ENCODE measurements at regions not wholly inside any gene's neighbourhood (a gene's known extent, or its start where the extent isn't known, plus 50 kb on each side); places are given as distances from the start of the nearest gene placed in this dataset.
"Not testable (repeated sequence)": the region's sequence is repeated elsewhere in the genome, so short reads cannot be mapped to it uniquely, and the experiment has no call there.

- not testable (repeated sequence) for H3K27ac ChIP-seq (ENCODE audit: low read depth, low read length); H3K79me2 ChIP-seq (ENCODE audit: control insufficient read depth, insufficient read depth, low read length, unreplicated experiment); H3K4me1 ChIP-seq (ENCODE audit: control insufficient read depth, insufficient read depth, low read length, unreplicated experiment); H3K4me3 ChIP-seq (ENCODE audit: low read depth, low read length); H3K36me3 ChIP-seq (ENCODE audit: insufficient read depth, low read length); H2AFZ ChIP-seq (ENCODE audit: low read length, unreplicated experiment)
- peaks cover 32% of the 10 kb centered on the region for H3K27me3 ChIP-seq (ENCODE audit: insufficient read depth, low read length)
These were observed 235.8 kb upstream of the NOCT start for GRCh38 chr4:138779761-138780160.

- no peaks in the 10 kb centered on the region for H3K36me3 ChIP-seq (ENCODE audit: insufficient read depth, low read length)
- no peaks in the 10 kb centered on the region for H3K4me1 ChIP-seq (ENCODE audit: control insufficient read depth, insufficient read depth, low read length, unreplicated experiment)
- no peak overlapping the region for H3K27ac ChIP-seq (ENCODE audit: low read depth, low read length)
- H3K27me3 ChIP-seq (ENCODE audit: insufficient read depth, low read length): peaks cover 39% of the 10 kb centered on the region
- no peak overlapping the region for H2AFZ ChIP-seq (ENCODE audit: low read length, unreplicated experiment)
- no peaks in the 10 kb centered on the region for H3K79me2 ChIP-seq (ENCODE audit: control insufficient read depth, insufficient read depth, low read length, unreplicated experiment)
- H3K4me3 ChIP-seq (ENCODE audit: low read depth, low read length): no peak overlapping the region
These were observed 239.7 kb upstream of the NOCT start for GRCh38 chr4:138775890-138776289.

DNA sequence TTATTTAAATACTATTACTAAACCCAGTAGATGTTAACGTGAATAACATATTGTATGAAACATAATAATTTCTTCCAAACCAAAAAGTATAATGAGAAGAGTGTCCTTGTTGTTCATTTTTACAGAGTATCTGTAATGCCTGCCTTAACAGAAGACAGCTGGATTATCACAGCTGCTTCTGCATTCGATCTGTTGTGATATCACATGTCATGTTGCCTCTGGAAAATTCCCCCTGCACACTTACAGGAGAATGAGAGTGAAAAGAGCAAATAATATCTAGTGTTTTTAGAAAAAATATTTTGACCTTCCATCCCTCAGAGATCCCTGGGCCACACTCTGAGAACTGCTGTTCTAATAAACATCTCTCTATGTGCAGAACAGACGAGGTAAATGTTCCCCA, 240.1 kb upstream of the NOCT start:
- Histone ChIP-seq H3K36me3 (ENCODE audit: insufficient read depth, low read length) (no peaks in the 10 kb centered on the region), H3K27ac (ENCODE audit: low read depth, low read length) (no peak overlapping the region), H2AFZ (ENCODE audit: low read length, unreplicated experiment) (no peak overlapping the region), H3K79me2 (ENCODE audit: control insufficient read depth, insufficient read depth, low read length, unreplicated experiment) (no peaks in the 10 kb centered on the region), H3K4me1 (ENCODE audit: control insufficient read depth, insufficient read depth, low read length, unreplicated experiment) (no peaks in the 10 kb centered on the region), H3K4me3 (ENCODE audit: low read depth, low read length) (no peak overlapping the region), H3K27me3 (ENCODE audit: insufficient read depth, low read length) (peaks cover 42% of the 10 kb centered on the region)

GRCh38 chr4:138774940-138775339, 240.6 kb upstream of the NOCT start:
- Histone ChIP-seq H3K79me2 (ENCODE audit: control insufficient read depth, insufficient read depth, low read length, unreplicated experiment) (no peaks in the 10 kb centered on the region), H2AFZ (ENCODE audit: low read length, unreplicated experiment) (no peak overlapping the region), H3K27ac (ENCODE audit: low read depth, low read length) (no peak overlapping the region)

DNA sequence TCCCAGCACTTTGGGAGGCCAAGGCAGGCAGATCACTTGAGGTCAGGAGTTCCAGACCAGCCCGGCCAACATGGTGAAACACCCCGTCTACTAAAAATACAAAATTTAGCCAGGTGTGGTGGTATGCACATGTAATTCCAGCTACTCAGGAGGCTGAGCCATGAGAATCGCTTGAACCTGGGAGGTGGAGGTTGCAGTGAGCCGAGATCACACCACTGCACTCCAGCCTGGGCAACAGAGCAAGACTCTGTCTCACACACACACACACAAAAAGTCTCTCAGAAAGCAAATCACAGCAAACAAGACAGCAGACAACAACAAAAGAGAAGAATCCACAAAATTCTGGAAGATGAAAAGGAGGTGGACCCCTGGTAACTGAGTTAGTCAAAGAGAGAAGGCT, 241.5 kb upstream of the NOCT start:
- H3K4me1 ChIP-seq (ENCODE audit: control insufficient read depth, insufficient read depth, low read length, unreplicated experiment); H3K4me3 ChIP-seq (ENCODE audit: low read depth, low read length); H2AFZ ChIP-seq (ENCODE audit: low read length, unreplicated experiment); H3K79me2 ChIP-seq (ENCODE audit: control insufficient read depth, insufficient read depth, low read length, unreplicated experiment); H3K27ac ChIP-seq (ENCODE audit: low read depth, low read length); H3K36me3 ChIP-seq (ENCODE audit: insufficient read depth, low read length): not testable (repeated sequence)
- H3K27me3 ChIP-seq (ENCODE audit: insufficient read depth, low read length): peaks cover 42% of the 10 kb centered on the region

More at GRCh38 chr4:138774940-138775339, 240.6 kb upstream of the NOCT start:
- peaks cover 42% of the 10 kb centered on the region for H3K27me3 ChIP-seq (ENCODE audit: insufficient read depth, low read length)
- H3K4me1 ChIP-seq (ENCODE audit: control insufficient read depth, insufficient read depth, low read length, unreplicated experiment): no peaks in the 10 kb centered on the region
- no peaks in the 10 kb centered on the region for H3K36me3 ChIP-seq (ENCODE audit: insufficient read depth, low read length)
- H3K4me3 ChIP-seq (ENCODE audit: low read depth, low read length): no peak overlapping the region

- H3K4me1 ChIP-seq (ENCODE audit: control insufficient read depth, insufficient read depth, low read length, unreplicated experiment): no peaks in the 10 kb centered on the region
- H3K27me3 ChIP-seq (ENCODE audit: insufficient read depth, low read length): peaks cover 47% of the 10 kb centered on the region
- H3K27ac ChIP-seq (ENCODE audit: low read depth, low read length): no peak overlapping the region
- no peaks in the 10 kb centered on the region for H3K36me3 ChIP-seq (ENCODE audit: insufficient read depth, low read length)
- no peak overlapping the region for H3K4me3 ChIP-seq (ENCODE audit: low read depth, low read length)
- H3K79me2 ChIP-seq (ENCODE audit: control insufficient read depth, insufficient read depth, low read length, unreplicated experiment): no peaks in the 10 kb centered on the region
- H2AFZ ChIP-seq (ENCODE audit: low read length, unreplicated experiment): no peak overlapping the region
These were observed 242.3 kb upstream of the NOCT start for GRCh38 chr4:138773321-138773720.

GRCh38 chr4:138772366-138772765, 243.2 kb upstream of the NOCT start:
- no peaks in the 10 kb centered on the region for H3K79me2 ChIP-seq (ENCODE audit: control insufficient read depth, insufficient read depth, low read length, unreplicated experiment)
- no peaks in the 10 kb centered on the region for H3K36me3 ChIP-seq (ENCODE audit: insufficient read depth, low read length)
- H3K4me1 ChIP-seq (ENCODE audit: control insufficient read depth, insufficient read depth, low read length, unreplicated experiment): no peaks in the 10 kb centered on the region
- H3K27ac ChIP-seq (ENCODE audit: low read depth, low read length): no peak overlapping the region
- H3K4me3 ChIP-seq (ENCODE audit: low read depth, low read length): no peak overlapping the region
- no peak overlapping the region for H2AFZ ChIP-seq (ENCODE audit: low read length, unreplicated experiment)
- H3K27me3 ChIP-seq (ENCODE audit: insufficient read depth, low read length): peaks cover 39% of the 10 kb centered on the region

GRCh38 chr4:138770818-138771217, 244.8 kb upstream of the NOCT start:
- Histone ChIP-seq H3K4me1 (ENCODE audit: control insufficient read depth, insufficient read depth, low read length, unreplicated experiment) (no peaks in the 10 kb centered on the region), H3K36me3 (ENCODE audit: insufficient read depth, low read length) (no peaks in the 10 kb centered on the region), H3K27ac (ENCODE audit: low read depth, low read length) (no peak overlapping the region), H3K27me3 (ENCODE audit: insufficient read depth, low read length) (peaks cover 32% of the 10 kb centered on the region), H2AFZ (ENCODE audit: low read length, unreplicated experiment) (no peak overlapping the region), H3K79me2 (ENCODE audit: control insufficient read depth, insufficient read depth, low read length, unreplicated experiment) (no peaks in the 10 kb centered on the region), H3K4me3 (ENCODE audit: low read depth, low read length) (no peak overlapping the region)

GRCh38 chr4:138766332-138766731, 249.2 kb upstream of the NOCT start:
- Histone ChIP-seq H3K36me3 (ENCODE audit: insufficient read depth, low read length) (no peaks in the 10 kb centered on the region), H2AFZ (ENCODE audit: low read length, unreplicated experiment) (no peak overlapping the region), H3K4me1 (ENCODE audit: control insufficient read depth, insufficient read depth, low read length, unreplicated experiment) (no peaks in the 10 kb centered on the region), H3K27ac (ENCODE audit: low read depth, low read length) (no peak overlapping the region), H3K27me3 (ENCODE audit: insufficient read depth, low read length) (peaks cover 36% of the 10 kb centered on the region), H3K79me2 (ENCODE audit: control insufficient read depth, insufficient read depth, low read length, unreplicated experiment) (no peaks in the 10 kb centered on the region), H3K4me3 (ENCODE audit: low read depth, low read length) (no peak overlapping the region)

- Histone ChIP-seq H3K79me2 (ENCODE audit: control insufficient read depth, insufficient read depth, low read length, unreplicated experiment) (no peaks in the 10 kb centered on the region), H3K36me3 (ENCODE audit: insufficient read depth, low read length) (no peaks in the 10 kb centered on the region), H3K27ac (ENCODE audit: low read depth, low read length) (no peak overlapping the region), H2AFZ (ENCODE audit: low read length, unreplicated experiment) (no peak overlapping the region), H3K27me3 (ENCODE audit: insufficient read depth, low read length) (peaks cover 29% of the 10 kb centered on the region), H3K4me1 (ENCODE audit: control insufficient read depth, insufficient read depth, low read length, unreplicated experiment) (no peaks in the 10 kb centered on the region), H3K4me3 (ENCODE audit: low read depth, low read length) (no peak overlapping the region)
These were observed 250.1 kb upstream of the NOCT start for GRCh38 chr4:138765442-138765841.

GRCh38 chr4:138761638-138762220, 253.9 kb upstream of the NOCT start:
- Histone ChIP-seq H3K27ac (ENCODE audit: low read depth, low read length) (no peak overlapping the region), H2AFZ (ENCODE audit: low read length, unreplicated experiment) (no peak overlapping the region), H3K79me2 (ENCODE audit: control insufficient read depth, insufficient read depth, low read length, unreplicated experiment) (no peaks in the 10 kb centered on the region), H3K27me3 (ENCODE audit: insufficient read depth, low read length) (peaks cover 37% of the 10 kb centered on the region), H3K4me1 (ENCODE audit: control insufficient read depth, insufficient read depth, low read length, unreplicated experiment) (no peaks in the 10 kb centered on the region), H3K4me3 (ENCODE audit: low read depth, low read length) (no peak overlapping the region), H3K36me3 (ENCODE audit: insufficient read depth, low read length) (no peaks in the 10 kb centered on the region)
